ENCODE measurements at regions not wholly inside any gene's neighbourhood (a gene's known extent, or its start where the extent isn't known, plus 50 kb on each side); places are given as distances from the start of the nearest gene placed in this dataset.

DNA sequence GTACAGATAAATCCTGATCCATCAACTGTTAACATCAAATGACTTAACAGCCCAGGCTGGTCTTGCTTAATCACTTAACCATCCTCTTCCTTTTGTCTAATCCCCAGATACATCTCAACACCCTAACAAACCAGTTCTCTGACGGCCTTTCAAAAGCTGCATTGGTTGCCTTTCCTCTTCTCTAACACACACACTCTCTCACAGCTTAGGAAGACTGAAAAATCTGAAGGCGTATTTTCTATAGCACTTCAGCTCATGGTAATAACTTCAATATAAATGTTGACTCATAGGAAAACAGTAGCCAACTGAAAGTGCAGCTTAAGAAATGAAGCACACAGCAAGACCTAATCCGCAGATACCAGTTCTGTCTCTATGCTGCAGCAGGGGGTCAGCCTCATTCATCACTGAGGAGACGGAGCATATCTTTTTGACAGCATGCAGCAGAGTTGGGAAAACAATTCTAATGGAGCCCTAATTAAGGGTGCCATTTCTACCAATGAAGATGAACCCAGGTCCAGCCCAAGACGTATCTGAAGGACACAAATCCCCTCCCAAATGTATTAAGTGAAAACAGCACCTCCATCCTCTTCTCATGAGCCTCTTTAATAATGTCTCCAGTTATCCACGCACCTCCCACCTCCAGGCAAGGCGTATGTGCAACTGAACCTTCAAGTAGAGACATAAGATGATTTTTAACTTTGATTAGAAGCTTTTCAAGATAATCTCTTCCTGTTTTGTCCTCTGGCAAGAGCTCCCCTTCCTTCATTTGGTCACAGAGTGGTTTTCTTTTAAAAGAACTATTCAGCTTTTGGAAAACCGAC lies 211.7 kb upstream of the NFE2L3 start:
- DNase-seq (ENCODE audit: low spot score in 2 of 2), result no peak
- no peak for TF ChIP-seq CTCF (IDR thresholded peaks at IDR 0.05)
- no peak for TF ChIP-seq POLR2A (IDR thresholded peaks at IDR 0.05)
- WGBS, 2 donors, result 31 to 35% methylated on average over 8 of the region's 8 CpGs
- H3K4me3 ChIP-seq (ENCODE audit: low read depth, poor library complexity, severe bottlenecking), result no peak overlapping the region
- intact Hi-C loops (cut with DNase I; ENCODE audit: low total_unique reads), result no loop called here

GRCh38 chr7:25944777-25945515 lies 207.1 kb upstream of the NFE2L3 start:
- DNase-seq (ENCODE audit: low spot score in 2 of 2), result no peak
- intact Hi-C loops (cut with DNase I; ENCODE audit: low total_unique reads), result no loop called here
- 23 to 26% methylated on average over 8 of the region's 8 CpGs for whole genome bisulfite sequencing, 2 donors
- TF ChIP-seq CTCF (IDR thresholded peaks at IDR 0.05), result no peak
- TF ChIP-seq POLR2A (IDR thresholded peaks at IDR 0.05), result no peak
- H3K4me3 ChIP-seq (ENCODE audit: low read depth, poor library complexity, severe bottlenecking), result no peak overlapping the region

GRCh38 chr7:25945608-25946007 lies 206.4 kb upstream of the NFE2L3 start:
- intact Hi-C loops (cut with DNase I; ENCODE audit: low total_unique reads), result no loop called here

DNA sequence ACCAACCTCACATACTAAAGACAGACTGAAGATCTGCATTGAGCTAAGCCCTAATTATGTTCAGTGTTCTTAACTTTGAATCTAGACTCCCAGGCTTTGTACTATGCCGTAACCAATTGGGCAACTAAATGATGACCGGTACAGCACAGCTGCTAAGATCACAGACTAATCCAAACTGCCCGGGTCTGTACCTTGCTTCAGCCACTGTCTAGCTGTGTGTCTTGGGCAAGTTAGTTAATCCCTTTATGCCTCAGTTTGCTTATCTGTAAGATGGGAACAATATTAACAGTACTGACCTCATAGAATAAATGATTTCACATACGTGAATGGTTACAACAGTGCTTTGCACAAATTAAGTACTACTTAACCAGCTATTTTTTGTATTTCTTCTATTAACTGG lies 205.8 kb upstream of the NFE2L3 start:
- DNase-seq (ENCODE audit: low spot score in 2 of 2), result no peak
- TF ChIP-seq CTCF (IDR thresholded peaks at IDR 0.05) (no peak), POLR2A (IDR thresholded peaks at IDR 0.05) (no peak)
- intact Hi-C loops (cut with DNase I; ENCODE audit: low total_unique reads), result no loop called here
- WGBS, 2 donors, result 86 to 87% methylated on average over 4 of the region's 4 CpGs
- H3K4me3 ChIP-seq (ENCODE audit: low read depth, poor library complexity, severe bottlenecking), result no peak overlapping the region

More at GRCh38 chr7:25945608-25946007, 206.4 kb upstream of the NFE2L3 start:
- H3K4me3 ChIP-seq (ENCODE audit: low read depth, poor library complexity, severe bottlenecking), result no peak overlapping the region
- TF ChIP-seq CTCF (IDR thresholded peaks at IDR 0.05), result no peak
- no peak for TF ChIP-seq POLR2A (IDR thresholded peaks at IDR 0.05)
- no peak for DNase-seq (ENCODE audit: low spot score in 2 of 2)

GRCh38 chr7:25947669-25948516 lies 204.1 kb upstream of the NFE2L3 start:
- no peak overlapping the region for H3K4me3 ChIP-seq (ENCODE audit: low read depth, poor library complexity, severe bottlenecking)
- 78 to 79% methylated on average over 13 of the region's 13 CpGs for WGBS, 2 donors
- intact Hi-C loops (cut with DNase I; ENCODE audit: low total_unique reads), result no loop called here
- TF ChIP-seq CTCF (IDR thresholded peaks at IDR 0.05) (no peak), POLR2A (IDR thresholded peaks at IDR 0.05) (no peak)
- DNase-seq (ENCODE audit: low spot score in 2 of 2), result no peak
